HFFc6 (cell line): ENCODE measurements at regions not wholly inside any gene's neighbourhood (a gene's known extent, or its start where the extent isn't known, plus 50 kb on each side); places are given as distances from the start of the nearest gene placed in this dataset.
"Not testable (repeated sequence)": the region's sequence is repeated elsewhere in the genome, so short reads cannot be mapped to it uniquely, and the experiment has no call there.

Experiments used
- DNase-seq: peaks from one replicate; pipeline ENCODE4 v3.0.0-alpha.2; 2018
- H3K27ac Mint-ChIP-seq: 2 replicates; pipeline ENCODE4 v1.8.0; 2020; ENCODE audit warnings: mild to moderate bottlenecking, mixed read lengths
- H3K27me3 Mint-ChIP-seq: 2 replicates; pipeline ENCODE4 v1.8.0; 2021; ENCODE audit warnings: mild to moderate bottlenecking, moderate library complexity, mixed read lengths; ENCODE audit not compliant: insufficient read depth
- H3K36me3 Mint-ChIP-seq: 2 replicates; pipeline ENCODE4 v1.8.0; 2021; ENCODE audit warnings: low read depth, mixed read lengths
- H3K4me1 Mint-ChIP-seq: 2 replicates; pipeline ENCODE4 v1.8.0; 2020; ENCODE audit warnings: low read depth, mixed read lengths
- H3K4me3 Mint-ChIP-seq: 2 replicates; pipeline ENCODE4 v1.8.0; 2020; ENCODE audit warnings: mild to moderate bottlenecking, moderate library complexity, mixed read lengths
- H3K9me3 Mint-ChIP-seq: 2 replicates; pipeline ENCODE4 v1.8.0; 2020; ENCODE audit warnings: mild to moderate bottlenecking, mixed read lengths
- CTCF ChIP-seq: fragments of 200-600 bp; sonication (generic); IDR thresholded peaks from 2 replicates; pipeline ENCODE4 v1.5.0; 2021; ENCODE audit warnings: antibody characterized with exemption, mild to moderate bottlenecking

- H3K4me1 Mint-ChIP-seq, result no peaks in the 10 kb centered on the region
- H3K9me3 Mint-ChIP-seq, result no peaks in the 10 kb centered on the region
- H3K36me3 Mint-ChIP-seq, result no peaks in the 10 kb centered on the region
- H3K27me3 Mint-ChIP-seq, result no peaks in the 10 kb centered on the region; the same call in none of the 2 replicates
- no peak for TF ChIP-seq CTCF
- H3K4me3 Mint-ChIP-seq, result no peak overlapping the region
- DNase-seq, result no peak
- H3K27ac Mint-ChIP-seq, result no peak overlapping the region
These were observed 218.5 kb upstream of the CNTN3 start for GRCh38 chr3:74832925-74833324.

GRCh38 chr3:74830845-74831244 is 216.4 kb upstream of the CNTN3 start:
- not testable (repeated sequence) for H3K27me3 Mint-ChIP-seq, H3K36me3 Mint-ChIP-seq, H3K4me1 Mint-ChIP-seq, DNase-seq, H3K4me3 Mint-ChIP-seq, H3K9me3 Mint-ChIP-seq, H3K27ac Mint-ChIP-seq

- H3K27me3 Mint-ChIP-seq, H3K27ac Mint-ChIP-seq, DNase-seq, H3K36me3 Mint-ChIP-seq, H3K9me3 Mint-ChIP-seq, H3K4me1 Mint-ChIP-seq, H3K4me3 Mint-ChIP-seq: not testable (repeated sequence)
These were observed 210.9 kb upstream of the CNTN3 start for GRCh38 chr3:74825404-74825803.

- no peaks in the 10 kb centered on the region for H3K4me1 Mint-ChIP-seq
- no peaks in the 10 kb centered on the region for H3K36me3 Mint-ChIP-seq
- DNase-seq, result no peak
- no peaks in the 10 kb centered on the region for H3K9me3 Mint-ChIP-seq
- H3K27ac Mint-ChIP-seq, result no peak overlapping the region
- no peak overlapping the region for H3K4me3 Mint-ChIP-seq
- TF ChIP-seq CTCF, result no peak
- H3K27me3 Mint-ChIP-seq, result no peaks in the 10 kb centered on the region
These were observed 209.9 kb upstream of the CNTN3 start for GRCh38 chr3:74824366-74824765.

GRCh38 chr3:74814181-74814580 is 199.7 kb upstream of the CNTN3 start:
- Mint-ChIP-seq H3K4me1 (no peaks in the 10 kb centered on the region), H3K4me3 (no peak overlapping the region), H3K9me3 (no peaks in the 10 kb centered on the region; the same call in 1 of the 2 replicates), H3K36me3 (no peaks in the 10 kb centered on the region), H3K27me3 (no peaks in the 10 kb centered on the region; the same call in 1 of the 2 replicates), H3K27ac (no peak overlapping the region)
- TF ChIP-seq CTCF, result no peak
- no peak for DNase-seq

GRCh38 chr3:74812756-74813155 is 198.3 kb upstream of the CNTN3 start:
- no peak for DNase-seq
- Mint-ChIP-seq H3K36me3 (no peaks in the 10 kb centered on the region), H3K4me3 (no peak overlapping the region), H3K9me3 (no peaks in the 10 kb centered on the region), H3K4me1 (no peaks in the 10 kb centered on the region), H3K27ac (no peak overlapping the region), H3K27me3 (no peaks in the 10 kb centered on the region; the same call in 1 of the 2 replicates)
- TF ChIP-seq CTCF, result no peak
